GM18508 (cell line): ENCODE measurements at regions not wholly inside any gene's neighbourhood (a gene's known extent, or its start where the extent isn't known, plus 50 kb on each side); places are given as distances from the start of the nearest gene placed in this dataset.
A peak's percentile ranks its signal among the peaks of the same experiment; 100 is the strongest.
"Not testable (repeated sequence)": the region's sequence is repeated elsewhere in the genome, so short reads cannot be mapped to it uniquely, and the experiment has no call there.

Experiments used
- ATAC-seq: cut with Tn5 transposase; IDR thresholded peaks from one replicate; pipeline ENCODE4 v1.9.1; 2021; ENCODE audit warnings: moderate number of reproducible peaks; ENCODE audit not compliant: insufficient read depth, unreplicated experiment

DNA sequence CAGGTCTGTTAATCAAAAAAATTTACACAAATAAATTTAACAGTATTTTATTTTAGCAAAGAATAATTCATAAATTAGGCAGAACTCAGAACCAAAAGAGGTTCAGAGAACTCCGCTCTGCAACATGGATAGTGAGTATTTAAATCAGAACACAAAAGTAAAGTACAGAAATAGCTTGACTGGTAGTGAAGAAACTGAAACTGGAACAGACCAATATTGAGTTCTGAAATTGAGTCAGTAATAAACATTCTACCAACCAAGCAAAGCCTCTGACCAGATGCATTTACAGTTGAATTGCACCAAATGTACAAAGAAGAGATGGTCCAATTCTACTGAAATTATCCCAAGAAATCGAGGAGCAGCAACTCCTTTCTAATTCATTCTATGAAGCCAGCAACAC is 1542.8 kb downstream of the EFNA5 start:
- ATAC-seq, result peak; percentile 56

DNA sequence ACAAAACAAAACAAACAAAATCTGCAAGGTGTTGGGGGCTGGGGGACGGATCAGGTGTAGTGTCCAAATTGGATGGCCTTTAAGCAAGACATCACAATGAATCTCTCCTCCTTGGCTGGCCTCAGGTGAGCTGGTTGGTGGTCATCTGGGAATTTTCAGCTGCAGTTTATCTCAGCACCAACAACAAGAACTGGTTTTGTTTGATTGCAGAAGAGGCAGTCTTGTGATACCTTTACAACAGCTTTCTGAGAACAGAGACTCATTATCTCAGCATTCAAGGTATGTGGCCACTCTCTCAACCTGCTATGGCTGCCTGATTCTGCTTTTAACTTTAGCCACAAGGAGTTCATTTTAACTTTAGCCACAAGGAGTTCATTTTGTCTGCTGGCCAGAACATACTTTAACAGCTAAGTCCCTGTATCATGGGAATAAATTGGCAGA is 1543.4 kb downstream of the EFNA5 start:
- ATAC-seq, result no peak

DNA sequence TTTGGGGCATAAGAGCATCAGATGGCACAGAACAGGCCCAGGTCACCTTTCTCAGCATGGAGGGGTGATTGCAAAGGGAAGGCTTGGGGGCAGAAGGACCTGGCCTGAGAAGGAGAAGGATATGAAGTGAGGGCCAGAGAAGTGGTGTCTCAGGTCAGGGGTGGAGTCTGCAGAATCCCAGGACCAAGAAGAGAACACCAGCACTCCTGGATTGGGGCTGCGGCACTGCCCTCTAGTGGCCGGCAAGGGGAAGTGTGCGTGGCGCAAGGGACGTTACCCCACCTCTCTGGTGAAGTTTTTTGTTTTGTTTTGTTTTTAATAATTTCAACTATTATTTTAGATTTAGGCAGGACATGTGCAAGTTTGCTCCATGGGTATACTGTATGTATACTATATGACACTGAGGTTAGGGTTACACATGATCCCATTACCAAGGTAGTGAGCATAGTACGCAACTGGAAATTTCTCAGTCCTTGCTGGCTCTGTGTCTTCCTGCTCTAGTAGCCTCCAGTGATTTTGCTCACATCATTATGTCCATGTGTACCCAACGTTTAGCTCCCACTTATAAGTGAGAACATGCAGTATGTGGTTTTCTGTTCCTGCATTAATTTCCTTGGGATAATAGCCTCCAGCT is 1548.6 kb downstream of the EFNA5 start:
- peak; percentile 71 for ATAC-seq

DNA sequence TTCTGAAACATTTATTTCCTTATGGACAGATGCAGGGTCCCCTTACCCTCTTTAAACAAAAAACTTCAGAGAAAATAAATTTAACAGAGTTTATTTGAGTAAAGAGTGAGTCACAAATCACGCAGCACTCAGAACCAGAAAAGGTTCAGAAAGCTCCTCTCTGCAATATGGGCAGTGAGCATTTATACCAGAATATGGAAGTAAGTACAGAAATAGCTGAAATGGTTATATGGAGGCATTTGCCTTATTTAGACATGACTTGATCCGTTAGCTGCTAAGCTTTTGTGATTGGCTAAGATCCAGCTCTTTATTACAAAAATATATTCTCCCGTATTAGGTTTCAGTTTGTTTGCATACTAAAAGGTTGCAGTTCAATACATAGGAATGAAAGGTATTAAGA is 1554.1 kb downstream of the EFNA5 start:
- ATAC-seq, result no peak

DNA sequence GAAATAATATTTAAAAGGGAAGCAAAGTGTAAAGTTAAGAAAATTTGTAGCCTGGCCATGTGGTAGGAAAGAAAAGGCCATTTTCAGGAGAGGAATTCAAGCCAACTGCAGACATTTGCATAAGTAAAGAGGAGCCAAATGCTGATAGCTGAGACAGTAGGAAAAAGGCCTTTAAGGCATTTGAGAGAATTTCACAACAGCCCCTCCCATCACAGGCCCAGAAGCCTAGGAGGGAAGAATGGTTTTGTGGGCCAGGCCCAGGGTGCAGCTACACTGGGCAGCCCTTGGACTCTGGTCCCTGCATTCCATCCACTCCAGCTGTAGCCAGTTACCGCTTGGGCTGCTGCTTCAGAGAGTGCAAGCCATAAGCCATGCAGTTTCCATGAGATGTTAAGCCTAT is 1556.8 kb downstream of the EFNA5 start:
- ATAC-seq, result no peak

DNA sequence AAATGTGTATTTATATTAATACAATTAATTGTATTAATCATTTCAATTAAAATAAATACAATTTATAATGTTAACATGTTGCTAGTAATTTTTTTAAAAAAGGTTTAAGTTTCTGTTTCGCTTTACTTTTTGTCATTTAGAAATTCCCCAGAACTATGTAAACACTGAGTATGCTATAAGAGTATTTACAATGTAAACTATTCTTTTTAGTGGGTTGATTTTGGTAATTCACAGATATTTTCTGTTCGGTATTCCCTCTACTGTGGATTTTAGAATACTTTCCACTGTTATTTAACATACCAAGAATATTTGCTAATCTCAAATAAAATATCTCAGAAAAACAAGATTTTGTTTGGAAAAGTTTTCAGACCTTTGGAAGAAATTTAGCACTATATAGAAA is 1564.4 kb downstream of the EFNA5 start:
- ATAC-seq, result no peak

DNA sequence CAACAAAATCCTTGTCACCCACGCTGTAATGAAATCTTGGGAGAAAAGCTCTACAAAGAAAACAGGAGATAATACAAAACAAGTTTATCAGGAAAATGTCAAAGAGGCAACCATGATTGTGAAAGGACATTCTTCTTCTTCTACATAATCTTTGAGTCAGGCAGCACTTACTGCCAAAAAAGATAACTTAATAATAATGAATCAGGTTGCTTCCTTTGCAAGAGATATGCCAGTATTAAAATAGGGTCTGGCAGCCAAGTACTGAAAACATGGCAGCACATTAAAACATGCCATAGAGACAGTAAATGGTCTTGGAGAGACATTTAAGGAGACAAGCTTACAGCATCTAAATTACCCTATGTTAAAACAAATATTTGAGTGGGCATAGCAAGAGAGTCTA is 1573.4 kb downstream of the EFNA5 start:
- ATAC-seq, result no peak

DNA sequence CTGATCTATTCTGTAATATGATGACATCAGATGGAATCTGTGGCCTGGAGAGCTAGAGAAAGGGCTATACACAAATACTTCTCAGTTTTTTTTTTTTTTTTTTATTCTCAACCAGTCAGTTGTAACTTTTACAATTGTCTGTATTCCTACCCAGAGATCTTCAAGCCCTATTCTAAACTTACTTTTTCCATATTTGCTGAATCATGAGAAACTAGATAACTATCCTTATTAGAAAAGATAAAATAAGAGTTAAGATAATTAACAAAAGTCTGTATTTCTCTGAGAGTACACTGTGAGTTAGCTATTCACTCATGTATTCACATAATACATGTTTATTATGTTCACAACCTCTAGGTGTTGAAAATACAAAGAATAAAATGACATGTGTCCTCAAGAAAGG is 1575.9 kb downstream of the EFNA5 start:
- no peak for ATAC-seq

DNA sequence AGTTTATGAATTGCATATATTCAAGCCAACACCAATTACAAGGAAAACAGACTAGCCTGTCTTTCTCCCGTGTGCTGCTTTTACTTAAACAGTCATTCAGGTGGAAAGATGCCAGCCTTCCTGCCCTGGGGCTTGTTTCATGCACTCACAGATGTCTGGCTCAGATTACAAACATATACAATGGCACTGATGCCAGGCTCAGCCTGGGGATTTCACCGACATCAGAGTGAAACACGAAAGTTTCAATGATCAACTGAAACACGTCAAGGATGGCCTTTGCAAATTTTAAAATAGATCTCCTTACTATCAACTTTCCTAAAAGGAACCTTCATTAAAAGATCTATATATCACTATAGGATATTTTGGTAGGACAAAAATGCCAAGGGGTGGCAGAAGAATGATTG is 1576.5 kb downstream of the EFNA5 start:
- ATAC-seq, result no peak

DNA sequence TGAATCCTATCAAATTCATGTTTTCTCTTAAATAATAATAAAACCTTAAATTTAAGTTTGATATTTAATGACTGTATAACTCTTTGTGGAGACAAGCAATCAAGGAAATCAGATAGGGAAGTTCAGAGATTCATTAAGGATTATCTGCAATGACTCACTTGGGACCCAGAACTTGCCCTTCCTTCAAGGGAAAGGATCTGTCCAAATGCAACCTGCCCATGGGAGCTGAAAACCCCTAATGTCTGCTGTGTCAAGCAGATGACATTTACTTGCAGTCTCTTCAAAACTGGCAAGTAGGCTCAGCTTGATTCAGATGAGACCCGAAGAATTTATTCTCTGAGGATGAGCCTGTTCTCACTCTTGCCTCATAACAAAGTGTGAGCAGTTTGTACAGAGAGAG is 1577.6 kb downstream of the EFNA5 start:
- ATAC-seq, result no peak

DNA sequence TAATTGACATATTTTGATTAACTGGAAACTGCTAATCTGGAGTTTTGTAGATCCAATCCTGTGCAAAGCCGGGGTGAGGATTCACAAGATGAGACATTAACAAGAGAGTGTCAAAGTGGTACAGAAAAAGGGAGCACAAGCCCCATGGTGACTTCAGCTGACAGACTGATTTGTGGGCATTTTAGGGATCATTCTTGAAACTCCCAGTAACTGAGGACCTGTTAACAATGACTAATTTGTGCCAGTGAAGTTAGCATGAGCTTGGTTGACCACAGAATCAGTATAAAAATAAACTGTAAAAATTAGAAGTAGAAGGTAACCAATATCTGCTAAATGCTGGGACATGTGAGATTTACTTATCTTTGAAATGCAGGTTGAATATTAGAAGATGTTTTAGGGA is 1578.3 kb downstream of the EFNA5 start:
- no peak for ATAC-seq

DNA sequence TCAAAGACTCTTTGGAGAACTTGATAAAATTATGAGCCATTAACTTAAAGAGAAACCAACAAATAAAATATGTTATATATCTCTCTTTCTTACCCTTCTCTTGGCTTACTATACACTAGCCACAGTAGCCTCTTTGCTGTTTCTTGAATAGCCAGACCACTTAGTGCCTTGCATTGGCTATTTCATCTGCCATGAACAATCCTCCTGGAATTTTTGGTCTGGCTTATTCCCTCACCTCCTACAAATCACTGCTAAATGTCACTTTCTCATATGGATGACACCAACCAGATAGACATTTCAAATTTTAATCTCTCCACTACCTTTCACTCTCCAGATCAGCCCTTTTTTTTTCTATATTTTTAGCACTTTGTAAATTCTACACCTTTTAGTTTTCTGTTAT is 1581.7 kb downstream of the EFNA5 start:
- ATAC-seq, result no peak

DNA sequence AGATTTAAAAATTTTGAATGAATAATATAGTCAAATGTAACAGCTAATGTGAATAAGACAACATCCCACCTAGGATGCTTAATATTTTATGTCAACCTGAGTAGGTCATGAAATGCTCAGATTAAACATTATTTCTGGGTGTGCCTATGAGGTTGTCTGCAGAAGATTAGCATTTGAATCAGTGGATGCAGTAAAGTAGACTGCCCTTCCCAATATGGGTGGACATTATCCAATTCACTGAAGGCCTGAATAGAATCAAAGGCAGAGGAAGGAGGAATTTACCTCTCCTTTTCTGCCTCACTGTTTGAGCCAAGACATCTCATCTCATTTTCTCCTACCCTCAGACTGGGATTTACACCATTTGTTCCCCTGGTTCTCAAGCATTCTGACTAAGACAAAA is 1582.3 kb downstream of the EFNA5 start:
- ATAC-seq, result no peak

DNA sequence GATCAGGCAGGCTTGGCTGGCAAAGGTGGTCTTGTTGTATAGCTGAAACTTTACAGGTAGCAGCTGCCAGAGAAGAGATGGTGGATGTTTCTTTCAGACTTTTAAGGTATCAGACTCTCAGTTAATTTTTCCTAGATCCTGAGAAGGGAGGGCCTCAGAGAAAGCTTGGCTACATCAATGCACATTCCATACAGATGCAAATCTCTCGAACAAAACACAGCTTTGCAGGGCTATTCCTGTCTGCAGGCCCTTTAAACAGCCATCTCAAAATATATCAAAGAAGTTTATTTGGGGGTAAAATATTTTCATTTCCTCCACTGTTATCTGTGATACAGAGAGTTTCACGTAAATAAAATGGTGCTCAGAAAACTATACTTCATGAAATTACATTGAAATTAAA is 1584.4 kb downstream of the EFNA5 start:
- no peak for ATAC-seq

DNA sequence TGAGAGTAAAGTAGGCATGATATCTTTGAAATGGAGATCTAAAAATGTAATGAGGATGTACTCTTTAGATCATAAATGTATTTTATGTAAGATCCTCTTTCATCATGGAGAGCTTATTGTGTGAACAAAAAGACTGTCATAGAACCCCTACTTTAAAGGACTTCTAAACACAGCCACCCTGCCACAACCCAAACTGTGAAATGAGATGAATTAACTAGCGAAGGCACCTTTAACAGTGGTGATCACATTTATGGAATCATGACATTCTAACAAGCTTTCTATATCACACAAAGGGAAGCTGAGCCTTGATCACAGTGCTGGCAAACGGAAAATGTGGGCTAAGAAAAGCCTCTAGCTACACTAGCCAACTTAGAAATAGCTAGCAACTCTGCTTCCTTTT is 1585.2 kb downstream of the EFNA5 start:
- ATAC-seq, result no peak

DNA sequence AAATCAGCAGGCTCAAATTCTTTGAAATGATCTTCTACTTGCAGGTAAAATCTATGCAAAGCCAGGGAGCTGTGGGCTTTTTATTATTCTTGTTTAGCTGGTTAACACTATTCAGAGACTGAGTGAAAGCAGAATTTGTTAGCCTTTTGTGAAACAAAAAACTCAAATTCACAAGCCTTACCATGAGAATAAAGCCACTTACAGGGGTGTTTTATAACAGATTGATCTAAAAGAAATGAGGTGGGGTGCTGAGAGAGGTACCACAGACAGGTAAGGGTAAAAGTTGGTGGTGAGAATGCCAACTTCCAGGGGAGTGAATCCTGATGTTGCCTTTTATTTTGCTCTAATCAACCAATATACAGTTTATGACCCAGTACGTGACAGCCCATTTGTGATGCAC is 1585.6 kb downstream of the EFNA5 start:
- no peak for ATAC-seq

DNA sequence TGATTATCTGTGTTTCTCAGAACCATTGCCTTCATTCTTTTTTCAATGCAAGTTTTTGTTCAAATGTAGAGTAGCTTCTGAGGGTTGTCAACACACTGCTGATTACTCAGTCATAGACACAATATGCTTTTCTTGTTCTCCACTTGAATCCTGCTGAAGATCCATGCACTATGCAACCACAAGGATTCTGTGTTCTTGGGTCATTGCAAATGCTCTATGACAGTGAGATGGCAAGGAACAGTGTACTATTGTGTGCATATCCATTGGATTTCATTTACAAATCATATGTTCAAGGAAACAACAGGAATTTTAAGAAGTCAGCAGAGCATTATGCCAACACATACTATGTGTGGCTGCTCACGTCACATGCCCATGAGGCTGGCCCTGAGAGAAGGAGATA is 1590.2 kb downstream of the EFNA5 start:
- ATAC-seq, result no peak

DNA sequence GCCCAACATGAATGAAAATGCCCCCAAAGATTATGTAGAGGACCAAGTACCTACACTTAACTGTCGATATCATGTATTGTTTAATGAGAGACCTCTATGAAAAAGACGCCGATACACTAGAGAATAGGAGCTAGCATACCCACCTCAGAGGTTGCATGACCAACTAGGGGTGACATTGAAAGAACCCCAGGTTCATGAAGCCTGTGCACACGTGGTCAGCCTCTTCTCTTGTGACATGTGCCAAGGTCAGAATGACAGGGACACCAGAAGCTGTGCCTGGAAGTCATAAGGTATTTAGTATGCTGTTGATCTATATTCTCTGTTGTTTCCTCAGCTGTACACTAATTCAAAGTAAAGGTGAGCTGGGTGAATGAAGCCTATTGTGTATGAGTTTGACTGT is 1594.1 kb downstream of the EFNA5 start:
- ATAC-seq, result no peak

DNA sequence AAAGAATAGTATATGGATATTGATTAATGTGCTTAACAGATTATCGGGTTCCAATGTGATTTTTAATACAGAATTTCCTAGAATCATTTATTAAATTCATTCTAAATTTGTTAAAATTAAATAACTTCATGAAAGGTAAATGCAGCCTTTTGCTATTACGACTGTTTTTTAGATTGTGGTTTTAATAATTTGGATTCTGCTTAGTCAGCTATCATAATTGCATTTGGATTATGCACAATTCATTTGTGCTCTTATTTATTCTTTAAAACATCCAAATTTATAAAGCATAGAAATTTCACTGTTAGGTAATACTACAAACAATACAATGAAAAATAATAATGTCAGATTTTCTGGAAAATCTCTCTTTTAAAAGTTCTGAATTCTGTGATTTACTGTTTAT is 1598.5 kb downstream of the EFNA5 start:
- no peak for ATAC-seq

DNA sequence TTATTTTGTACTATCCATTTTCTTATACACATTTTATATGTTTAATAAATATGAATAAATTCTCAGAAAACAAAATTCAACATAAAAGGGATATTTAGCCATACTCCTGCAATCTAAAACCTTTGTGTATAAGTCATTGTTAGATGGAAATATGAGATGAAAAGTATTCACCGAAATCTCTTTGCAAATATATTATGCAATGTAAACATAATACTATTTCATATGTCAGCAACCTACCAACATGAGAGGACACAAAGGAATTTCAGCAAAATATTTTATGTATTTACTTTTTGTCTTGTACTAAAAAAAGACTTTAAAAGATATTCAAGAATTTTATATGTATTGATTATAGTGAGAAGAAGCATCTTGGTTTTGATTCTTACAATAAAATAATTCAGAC is 1623.4 kb downstream of the EFNA5 start:
- ATAC-seq, result no peak

DNA sequence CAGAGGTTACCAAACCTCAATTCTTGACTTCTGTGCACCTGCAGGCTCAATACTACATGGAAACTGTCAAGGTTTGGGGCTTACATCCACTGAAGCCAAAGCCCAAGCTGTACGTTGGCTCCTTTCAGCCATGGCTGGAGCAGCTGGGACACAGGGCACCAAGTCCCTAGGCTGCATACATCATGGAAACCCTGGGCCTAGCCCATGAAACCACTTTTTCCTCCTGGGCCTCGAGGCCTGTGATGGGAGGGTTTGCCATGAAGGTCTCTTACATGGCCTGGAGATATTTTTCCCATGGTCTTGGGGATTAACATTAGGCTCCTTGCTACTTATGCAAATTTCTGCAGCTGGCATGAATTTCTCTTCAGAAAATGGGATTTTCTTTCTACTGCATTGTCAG is 1638.7 kb downstream of the EFNA5 start:
- not testable (repeated sequence) for ATAC-seq

DNA sequence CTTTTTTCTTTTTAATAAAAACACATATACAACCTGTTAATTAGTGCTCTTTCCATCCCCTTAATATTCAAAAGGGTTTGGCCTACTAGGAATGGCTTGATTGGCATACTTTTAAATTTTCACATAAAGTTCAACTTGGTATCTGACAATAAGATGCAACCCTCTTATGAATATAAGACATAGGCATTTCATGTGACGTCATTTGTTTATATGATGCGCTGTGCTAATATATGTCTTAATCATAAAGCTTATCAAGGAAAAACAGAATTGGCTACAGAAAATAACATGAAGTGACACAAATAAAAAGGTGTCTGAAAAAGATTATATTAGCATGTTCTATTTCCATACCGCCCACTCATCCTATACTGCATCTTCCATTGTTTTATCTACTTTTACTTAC is 1642.4 kb downstream of the EFNA5 start:
- no peak for ATAC-seq

DNA sequence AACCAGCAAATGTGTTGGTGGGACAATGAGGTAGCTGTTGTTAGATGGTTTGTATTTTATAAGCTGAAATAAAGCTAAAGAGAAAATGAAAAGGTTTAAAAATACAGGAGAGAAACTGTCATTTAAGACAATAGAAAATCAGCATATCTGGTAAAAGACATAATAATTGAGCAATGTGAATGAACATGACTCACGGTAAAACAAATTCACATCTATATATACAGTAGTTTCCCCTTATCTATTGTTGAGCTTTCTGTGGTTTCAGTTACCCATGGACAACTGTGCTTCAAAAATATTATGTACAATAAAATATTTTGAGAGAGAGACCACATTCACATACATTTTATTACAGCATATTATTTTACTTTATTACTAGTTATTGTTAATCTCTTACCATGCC is 1649.8 kb downstream of the EFNA5 start:
- ATAC-seq, result no peak
